CD4-positive, alpha-beta T cell (primary cell): ENCODE measurements at regions not wholly inside any gene's neighbourhood (a gene's known extent, or its start where the extent isn't known, plus 50 kb on each side); places are given as distances from the start of the nearest gene placed in this dataset.
"Not testable (repeated sequence)": the region's sequence is repeated elsewhere in the genome, so short reads cannot be mapped to it uniquely, and the experiment has no call there.

ENCODE experiments used
- ATAC-seq: fragments of 200-7000 bp; cut with Tn5 transposase; one replicate; pipeline ENCODE4 v1.10.0; 2022; ENCODE audit warnings: mild to moderate bottlenecking; ENCODE audit not compliant: poor library complexity
- CTCF ChIA-PET: fragments of 350-600 bp; sonication (Branson Sonifier 250); formaldehyde crosslinking; loops from one replicate; lab custom pipeline; 2021; ENCODE audit warnings: antibody characterized with exemption, inconsistent platforms; lab: Charles Lee
- POLR2A ChIA-PET: fragments of 350-600 bp; sonication (Branson Sonifier 250); formaldehyde crosslinking; loops from one replicate; lab custom pipeline; 2021; ENCODE audit warnings: antibody characterized with exemption, inconsistent platforms; lab: Charles Lee
- DNase-seq, 14 experiments: peaks; one replicate each; pipeline ENCODE4 v3.0.0-alpha.2; 2013 to 2020; ENCODE audit warnings: mixed read lengths in 2 of 14
- H3K27ac ChIP-seq, 2 donors: one replicate each; pipeline versions ENCODE4 v1.5.1 to v1.7.0; 2013; ENCODE audit warnings: low read length in 2 of 2, low read depth in 1 of 2, mild to moderate bottlenecking in 1 of 2
- H3K27me3 ChIP-seq, 2 experiments: 1 replicate in 1 of 2; 2 replicates in 1 of 2; pipeline versions ENCODE4 v1.6.1 to v1.7.0; 2013; ENCODE audit warnings: low read length in 2 of 2, control low read depth in 1 of 2, mild to moderate bottlenecking in 1 of 2, moderate library complexity in 1 of 2; ENCODE audit not compliant: insufficient read depth in 2 of 2, control insufficient read depth in 1 of 2
- H3K36me3 ChIP-seq: one replicate; pipeline ENCODE4 v1.6.1; 2013; ENCODE audit warnings: low read length, control low read depth; ENCODE audit not compliant: insufficient read depth
- H3K4me1 ChIP-seq: one replicate; pipeline ENCODE4 v1.6.1; 2013; ENCODE audit warnings: low read length, control low read depth; ENCODE audit not compliant: insufficient read depth
- H3K4me3 ChIP-seq: one replicate; pipeline ENCODE4 v1.5.1; 2013; ENCODE audit warnings: mild to moderate bottlenecking, low read length, moderate library complexity
- H3K9me3 ChIP-seq, 2 experiments: 1 replicate in 1 of 2; 2 replicates in 1 of 2; pipeline versions ENCODE4 v1.6.1 to v1.7.0; 2013; ENCODE audit warnings: low read length in 2 of 2, mild to moderate bottlenecking in 2 of 2, control low read depth in 1 of 2, moderate library complexity in 1 of 2; ENCODE audit not compliant: control insufficient read depth in 1 of 2, insufficient read depth in 1 of 2
- H3K27ac Mint-ChIP-seq: one replicate; pipeline ENCODE4 v1.8.0; 2020; ENCODE audit warnings: mixed read lengths
- H3K27me3 Mint-ChIP-seq: one replicate; pipeline ENCODE4 v1.8.0; 2021; ENCODE audit warnings: mixed read lengths
- H3K36me3 Mint-ChIP-seq: one replicate; pipeline ENCODE4 v1.8.0; 2021; ENCODE audit warnings: low read depth, mixed read lengths
- H3K4me1 Mint-ChIP-seq: one replicate; pipeline ENCODE4 v1.8.0; 2021; ENCODE audit warnings: low read depth, mixed read lengths
- H3K4me3 Mint-ChIP-seq: one replicate; pipeline ENCODE4 v1.8.0; 2020; ENCODE audit warnings: mild to moderate bottlenecking, mixed read lengths
- H3K9me3 Mint-ChIP-seq: one replicate; pipeline ENCODE4 v1.8.0; 2020; ENCODE audit warnings: mixed read lengths
- CTCF ChIP-seq: fragments of 200-600 bp; IDR thresholded peaks from one replicate; pipeline ENCODE4 v1.8.0; 2022; ENCODE audit warnings: antibody characterized with exemption, mild to moderate bottlenecking
- intact Hi-C, 2 experiments: fragments of 100-400 bp; cut with DNase I in 1 of 2; cut with micrococcal nuclease in 1 of 2; formaldehyde crosslinking; loops; one replicate each; pipeline versions ENCODE4 v1.15.1 to v1.9.0; 2023 to 2025; cut with DNase I, micrococcal nuclease

- CTCF ChIA-PET, result no interaction called here
- Histone ChIP-seq H3K36me3 (no peaks in the 10 kb centered on the region), H3K27ac (no peak overlapping the region), H3K4me3 (no peak overlapping the region), H3K9me3 (peaks cover 0 to 11% of the 10 kb centered on the region in 2 experiments), H3K27me3 (no peaks in the 10 kb centered on the region), H3K4me1 (no peaks in the 10 kb centered on the region)
- H3K4me1 Mint-ChIP-seq, result no peaks in the 10 kb centered on the region
- H3K9me3 Mint-ChIP-seq, result peaks cover 3% of the 10 kb centered on the region
- POLR2A ChIA-PET, result no interaction called here
- intact Hi-C loops, result no loop called here
- H3K27ac Mint-ChIP-seq, result no peak overlapping the region
- H3K36me3 Mint-ChIP-seq, result no peaks in the 10 kb centered on the region
- DNase-seq (no peak), ATAC-seq (no peak)
- no peaks in the 10 kb centered on the region for H3K27me3 Mint-ChIP-seq
- TF ChIP-seq CTCF, result no peak
- H3K4me3 Mint-ChIP-seq, result no peak overlapping the region
Measured at GRCh38 chr7:68978710-68979109, 619.6 kb upstream of the AUTS2 start.

- no peak overlapping the region for H3K4me3 Mint-ChIP-seq
- H3K27me3 Mint-ChIP-seq, result no peaks in the 10 kb centered on the region
- Histone ChIP-seq H3K9me3 (peaks cover 0 to 10% of the 10 kb centered on the region in 2 experiments), H3K36me3 (no peaks in the 10 kb centered on the region), H3K4me1 (no peaks in the 10 kb centered on the region), H3K27ac (no peak overlapping the region), H3K27me3 (no peaks in the 10 kb centered on the region), H3K4me3 (no peak overlapping the region)
- intact Hi-C loops, result no loop called here
- no peak for TF ChIP-seq CTCF
- DNase-seq (no peak), ATAC-seq (no peak)
- H3K36me3 Mint-ChIP-seq, result no peaks in the 10 kb centered on the region
- POLR2A ChIA-PET, result no interaction called here
- peaks cover 5% of the 10 kb centered on the region for H3K9me3 Mint-ChIP-seq
- H3K4me1 Mint-ChIP-seq, result no peaks in the 10 kb centered on the region
- H3K27ac Mint-ChIP-seq, result no peak overlapping the region
- CTCF ChIA-PET, result no interaction called here
Measured at GRCh38 chr7:68980011-68980410, 618.3 kb upstream of the AUTS2 start.

GRCh38 chr7:68980432-68980831, 617.8 kb upstream of the AUTS2 start:
- not testable (repeated sequence) for ATAC-seq

GRCh38 chr7:68984306-68984705, 614.0 kb upstream of the AUTS2 start:
- Histone ChIP-seq H3K27me3 (no peaks in the 10 kb centered on the region), H3K4me1 (no peaks in the 10 kb centered on the region), H3K27ac (no peak overlapping the region), H3K36me3 (no peaks in the 10 kb centered on the region), H3K9me3 (peaks cover 0 to 11% of the 10 kb centered on the region in 2 experiments), H3K4me3 (no peak overlapping the region)
- CTCF ChIA-PET, result no interaction called here
- no peak for ATAC-seq
- intact Hi-C loops, result no loop called here
- Mint-ChIP-seq H3K27ac (no peak overlapping the region), H3K4me3 (no peak overlapping the region), H3K27me3 (no peaks in the 10 kb centered on the region), H3K4me1 (no peaks in the 10 kb centered on the region), H3K36me3 (no peaks in the 10 kb centered on the region), H3K9me3 (peaks cover 13% of the 10 kb centered on the region)
- TF ChIP-seq CTCF, result no peak
- POLR2A ChIA-PET, result no interaction called here
- no peak for DNase-seq

More at GRCh38 chr7:68980432-68980831, 617.8 kb upstream of the AUTS2 start:
- CTCF ChIA-PET, H3K9me3 Mint-ChIP-seq, H3K4me3 ChIP-seq, H3K36me3 Mint-ChIP-seq, H3K27me3 Mint-ChIP-seq, H3K4me1 ChIP-seq, H3K27me3 ChIP-seq, H3K27ac Mint-ChIP-seq, H3K36me3 ChIP-seq, POLR2A ChIA-PET, intact Hi-C loops, H3K4me1 Mint-ChIP-seq, H3K4me3 Mint-ChIP-seq, DNase-seq, H3K27ac ChIP-seq, H3K9me3 ChIP-seq: not testable (repeated sequence)
